DMS114 treated with DMSO at 0.1 percent for 48 hours (cell line): ENCODE measurements at regions not wholly inside any gene's neighbourhood (a gene's known extent, or its start where the extent isn't known, plus 50 kb on each side); places are given as distances from the start of the nearest gene placed in this dataset.

Experiments used
- DNase-seq: peaks from one replicate; lab custom pipeline; 2025; ENCODE audit not compliant: unreplicated experiment; lab: John Stamatoyannopoulos, UW

DNA sequence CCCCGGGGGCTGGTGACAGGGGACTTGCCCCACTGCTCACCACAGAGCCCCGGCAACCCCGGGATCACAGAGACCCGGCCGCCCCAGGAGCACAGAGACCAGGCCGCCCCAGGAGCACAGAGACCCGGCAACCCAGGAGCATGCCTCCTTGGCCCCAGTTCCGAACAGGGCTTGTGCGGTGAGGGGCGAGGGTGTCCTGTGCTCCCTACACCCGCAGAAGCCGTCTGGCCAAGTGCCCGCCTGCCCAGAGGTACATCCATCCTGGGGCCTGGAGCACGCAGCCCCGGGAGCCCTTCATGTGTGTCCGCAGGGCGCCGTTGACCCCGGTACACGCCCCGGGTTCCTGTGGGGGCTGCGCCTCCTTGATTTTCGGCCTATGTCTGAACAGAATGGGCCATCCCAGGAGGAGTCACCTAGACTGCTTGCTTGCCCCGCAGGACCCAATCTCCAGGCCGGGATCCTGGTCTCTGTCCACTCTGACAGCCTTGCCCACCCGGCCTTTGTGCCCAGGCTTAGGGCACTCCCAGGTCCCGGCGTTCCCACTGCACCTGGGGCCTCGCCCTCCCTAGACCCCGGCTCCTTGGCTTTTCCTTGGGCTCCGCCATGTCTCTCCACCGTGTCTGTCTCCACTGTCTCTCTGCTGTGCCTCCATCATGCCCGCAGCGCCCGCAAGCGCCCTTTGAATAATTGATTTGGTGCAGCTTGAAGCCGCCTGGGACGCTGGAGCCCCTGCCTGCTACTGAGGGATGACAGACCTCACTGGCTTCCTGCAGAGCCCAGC lies 219.8 kb downstream of the ERMARD start:
- no peak for DNase-seq

GRCh38 chr6:169970306-169970988 lies 219.0 kb downstream of the ERMARD start:
- no peak for DNase-seq

- no peak for DNase-seq
These were observed 218.1 kb downstream of the ERMARD start for GRCh38 chr6:169969372-169970099.

DNA sequence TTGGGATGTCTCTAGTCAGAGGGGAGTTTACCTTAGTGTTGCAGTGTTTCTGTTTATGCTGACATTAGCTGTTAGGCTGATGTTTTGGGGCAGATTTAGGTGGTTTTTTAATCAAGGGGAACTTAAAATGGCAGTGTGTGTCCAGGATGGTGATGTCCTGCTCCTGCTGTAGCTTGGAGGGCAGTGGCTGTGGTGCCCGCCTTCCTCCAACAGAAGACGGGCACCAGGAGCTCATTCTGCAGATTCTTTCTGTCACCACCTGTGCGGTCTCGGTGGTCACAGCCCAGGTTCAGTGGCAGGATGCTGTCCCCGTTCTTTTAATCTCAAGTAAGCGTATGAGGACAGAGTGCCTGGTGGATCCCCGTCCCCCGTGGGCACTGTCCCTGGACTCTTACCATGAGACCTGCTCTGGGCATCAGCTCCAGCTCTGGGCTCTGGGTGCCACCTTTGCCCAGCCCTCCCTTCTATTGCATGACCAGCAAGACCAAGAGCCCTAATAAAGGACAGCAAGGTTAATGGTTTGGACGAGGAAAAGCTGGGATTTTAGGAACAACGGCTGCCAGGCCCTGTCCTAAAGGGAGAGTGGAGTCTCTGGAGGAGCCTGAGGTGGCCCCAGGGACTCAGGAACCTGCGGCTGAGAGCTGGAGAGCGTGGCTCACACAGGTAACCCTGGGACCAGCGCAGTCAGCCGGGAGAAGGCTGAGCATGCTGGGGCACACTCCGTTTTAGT lies 217.3 kb downstream of the ERMARD start:
- DNase-seq, result no peak

DNA sequence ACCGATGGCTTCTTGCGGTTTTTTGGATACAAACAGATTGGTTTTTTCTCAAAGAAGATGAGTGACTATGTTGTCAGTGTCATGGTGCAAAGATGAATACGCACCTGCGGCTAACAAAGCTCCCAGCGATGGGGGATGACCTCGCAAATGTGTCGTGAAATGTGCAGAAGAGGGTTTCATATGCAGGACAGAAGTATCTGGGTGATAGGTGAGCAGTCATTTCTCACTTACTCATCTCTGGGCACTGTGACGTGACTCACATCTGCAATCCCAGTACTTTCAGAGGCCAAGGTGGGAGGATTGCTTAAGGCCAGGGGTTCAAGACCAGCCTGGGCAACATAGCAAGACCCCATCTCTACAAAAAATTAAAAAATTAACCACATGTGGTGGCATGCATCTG lies 216.3 kb downstream of the ERMARD start:
- DNase-seq, result no peak

- no peak for DNase-seq
These were observed 215.1 kb downstream of the ERMARD start for GRCh38 chr6:169966312-169967181.

GRCh38 chr6:169965657-169966311 lies 214.4 kb downstream of the ERMARD start:
- DNase-seq, result no peak

DNA sequence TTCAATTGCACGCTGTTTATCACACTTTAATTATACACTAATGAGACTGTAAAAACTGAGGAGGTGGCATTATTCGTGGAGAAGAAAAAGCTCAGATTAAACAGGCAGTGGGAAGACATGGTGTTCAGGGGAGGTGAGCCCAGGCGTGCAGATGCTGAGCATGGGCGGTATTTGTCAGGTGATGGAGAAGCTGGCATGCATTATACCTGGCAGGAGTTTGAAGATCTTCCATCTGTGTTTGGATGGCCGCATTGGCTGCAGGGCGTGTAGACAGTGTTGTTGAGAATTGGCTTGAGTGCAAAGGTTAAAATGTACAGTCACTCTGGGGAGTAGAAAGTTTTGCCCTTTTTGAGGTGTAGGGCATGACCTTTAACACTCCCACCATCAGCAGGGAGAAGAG lies 213.8 kb downstream of the ERMARD start:
- no peak for DNase-seq

DNA sequence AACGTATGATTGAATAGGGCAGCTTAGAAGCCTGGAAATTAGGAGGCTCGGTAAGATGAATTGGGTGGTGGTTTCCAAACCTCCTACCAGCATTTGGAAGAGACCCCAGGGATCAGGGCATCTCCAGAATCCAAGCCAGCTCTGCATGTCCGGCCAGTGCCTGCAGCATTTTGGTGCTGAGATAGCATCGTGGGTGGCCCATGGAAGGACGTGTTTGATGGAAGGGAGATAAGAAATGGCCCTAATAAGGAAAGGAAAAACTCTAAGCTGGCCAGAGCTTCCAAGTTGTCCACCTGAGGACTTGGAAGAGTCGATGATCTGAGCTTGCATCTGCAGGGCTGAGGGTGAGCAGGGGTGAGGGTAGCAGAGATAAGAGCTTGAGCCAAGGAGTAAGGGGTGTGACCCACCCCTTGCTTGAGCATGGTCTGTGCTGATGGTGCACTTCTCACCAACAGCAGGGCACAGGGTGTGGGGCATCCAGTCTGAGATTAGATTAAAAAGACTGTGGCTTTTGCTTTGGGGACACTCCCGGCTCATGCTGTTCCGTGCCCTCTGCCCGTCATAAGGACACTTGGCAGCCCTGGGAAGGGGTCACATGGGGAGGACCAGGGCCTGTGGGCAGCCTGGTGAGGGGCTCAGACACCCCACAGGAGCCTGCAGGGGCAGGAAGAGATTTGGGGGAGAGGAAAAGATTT lies 213.2 kb downstream of the ERMARD start:
- DNase-seq, result no peak

GRCh38 chr6:169963581-169964297 lies 212.3 kb downstream of the ERMARD start:
- DNase-seq, result no peak

DNA sequence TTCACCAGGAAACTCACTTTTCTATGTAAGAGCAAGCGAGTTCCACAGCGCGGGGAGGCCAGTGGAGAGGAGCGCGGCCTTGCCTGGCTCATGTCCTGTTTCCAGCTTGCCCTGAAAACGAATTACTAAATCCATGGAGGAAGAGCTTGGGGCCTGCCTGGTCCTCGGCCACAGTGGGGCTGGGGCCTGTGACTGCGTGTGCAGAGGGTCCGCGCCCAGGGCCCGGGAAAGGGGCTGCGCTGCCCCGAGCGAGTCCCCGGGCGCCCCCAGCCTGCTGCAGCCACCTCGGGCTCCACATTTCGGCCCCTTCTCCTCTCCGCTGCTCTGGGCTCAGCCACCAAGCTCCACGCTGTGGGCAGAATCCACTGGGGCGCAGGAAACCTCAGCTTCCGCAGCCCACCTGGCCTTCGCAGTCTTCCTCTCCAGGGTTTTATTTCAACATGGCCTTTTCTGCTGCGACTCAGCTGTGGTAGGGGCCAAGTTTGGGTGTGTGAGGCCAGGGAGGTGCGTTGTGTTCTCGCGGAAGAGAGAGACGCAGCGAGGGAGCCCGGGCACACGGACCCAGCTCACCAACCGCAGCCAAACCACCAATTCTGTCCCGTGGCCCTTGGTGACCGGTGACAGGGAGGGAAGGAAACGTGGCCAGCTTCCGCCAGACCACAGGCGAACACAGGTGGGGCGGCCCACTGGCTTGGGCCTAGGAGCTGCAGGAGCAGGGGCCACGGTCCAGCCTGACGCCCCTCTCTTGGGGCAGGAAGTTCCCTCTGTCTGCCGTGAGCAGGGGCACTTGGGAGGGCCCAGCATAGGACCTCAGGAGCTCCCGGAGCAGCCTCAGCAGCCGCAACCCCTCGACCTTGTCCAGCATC lies 211.4 kb downstream of the ERMARD start:
- DNase-seq, result no peak

DNA sequence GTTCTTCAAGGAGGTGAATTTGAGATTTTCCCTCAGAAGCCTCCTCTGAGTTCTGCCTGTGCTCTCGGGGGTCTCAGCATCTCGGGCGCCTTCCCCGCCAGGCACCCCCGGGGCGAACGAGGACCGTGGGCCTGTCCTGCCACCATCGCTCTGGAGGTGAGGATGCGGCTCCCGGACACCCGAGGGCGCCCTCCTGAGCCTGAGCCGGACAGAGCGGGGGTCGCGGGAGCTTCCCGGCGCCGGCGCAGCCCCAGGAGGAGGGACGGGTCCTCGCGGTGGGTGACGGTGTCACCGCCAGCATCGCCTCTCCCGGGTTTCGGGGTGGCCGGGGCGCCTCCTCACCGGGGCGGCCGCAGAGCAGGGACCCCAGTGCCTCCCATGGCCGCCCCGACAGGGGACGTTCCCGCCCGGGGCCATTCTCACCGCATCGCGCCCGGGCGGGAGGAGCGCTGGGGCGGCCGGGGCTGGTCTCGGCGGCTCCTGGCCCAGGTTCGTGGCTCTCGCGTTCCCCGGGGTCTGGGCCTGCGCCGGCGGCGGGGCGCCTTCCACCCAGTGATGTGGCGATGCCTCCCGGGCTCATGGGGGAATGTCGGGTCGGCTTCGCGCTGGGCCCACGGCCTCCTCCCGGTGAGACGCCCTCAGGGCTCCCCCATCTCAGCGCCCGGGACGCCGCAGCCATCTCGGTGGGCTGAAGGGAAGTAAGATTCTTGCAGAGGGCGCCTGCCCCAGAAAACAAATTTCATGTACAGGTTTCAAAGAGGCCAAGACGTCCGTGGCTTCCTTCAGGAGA lies 210.5 kb downstream of the ERMARD start:
- no peak for DNase-seq

GRCh38 chr6:169960886-169961611 lies 209.6 kb downstream of the ERMARD start:
- no peak for DNase-seq

GRCh38 chr6:169960521-169960885 lies 209.1 kb downstream of the ERMARD start:
- no peak for DNase-seq

GRCh38 chr6:169960003-169960344 lies 208.6 kb downstream of the ERMARD start:
- no peak for DNase-seq
